ENCODE measurements at regions not wholly inside any gene's neighbourhood (a gene's known extent, or its start where the extent isn't known, plus 50 kb on each side); places are given as distances from the start of the nearest gene placed in this dataset.

GRCh38 chr6:156406688-156407087, 370.5 kb upstream of the ARID1B start:
- H3K4ac ChIP-seq (ENCODE audit: low read depth in 1 of 2, low read length in 2 of 2) = no peak overlapping the region
- no peak overlapping the region for H2BK5ac ChIP-seq (ENCODE audit: low read depth, low read length, poor library complexity, severe bottlenecking)
- H2BK12ac ChIP-seq (ENCODE audit: low read length in 2 of 2) = no peak overlapping the region
- no peak overlapping the region for H4K8ac ChIP-seq (ENCODE audit: low read length)
- no peak overlapping the region for H4K91ac ChIP-seq (ENCODE audit: low read length)
- H2AFZ ChIP-seq (ENCODE audit: low read depth, low read length) = no peak overlapping the region
- H3K36me3 ChIP-seq (ENCODE audit: control insufficient read depth in 1 of 2, insufficient read depth in 2 of 2, low read depth in 1 of 2, low read length in 2 of 2) = no peaks in the 10 kb centered on the region
- H3K79me1 ChIP-seq (replicated peaks; ENCODE audit: low read length, poor library complexity, severe bottlenecking) = no peaks in the 10 kb centered on the region
- H3K27ac ChIP-seq (ENCODE audit: low read length, poor library complexity, severe bottlenecking) = no peak overlapping the region
- peaks cover 4% of the 10 kb centered on the region for H3K9me3 ChIP-seq (ENCODE audit: control insufficient read depth, low read length)
- H3K27me3 ChIP-seq (ENCODE audit: control insufficient read depth in 1 of 2, insufficient read depth in 1 of 2, low read length in 2 of 2) = no peaks in the 10 kb centered on the region
- no peak overlapping the region for H3K18ac ChIP-seq (ENCODE audit: low read depth in 1 of 2, low read length in 2 of 2)
- H3K14ac ChIP-seq (ENCODE audit: low read length in 2 of 2) = no peak overlapping the region
- no peak overlapping the region for H2BK120ac ChIP-seq (ENCODE audit: low read depth, low read length)
- H3K23ac ChIP-seq (ENCODE audit: low read length in 2 of 2) = no peak overlapping the region
- no peak for DNase-seq
- H3K4me1 ChIP-seq (ENCODE audit: control insufficient read depth, insufficient read depth, low read depth, low read length) = peaks cover 1% of the 10 kb centered on the region
- H2BK15ac ChIP-seq (ENCODE audit: low read depth, poor library complexity, severe bottlenecking) = no peak overlapping the region
- no peak overlapping the region for H3K9ac ChIP-seq (ENCODE audit: low read length)
- no peak overlapping the region for H3K4me2 ChIP-seq (ENCODE audit: low read length, poor library complexity, severe bottlenecking)
- no peak overlapping the region for H2AK5ac ChIP-seq (ENCODE audit: low read length, severe bottlenecking)
- no peak overlapping the region for H3K4me3 ChIP-seq (ENCODE audit: insufficient read depth in 1 of 2, low read depth in 1 of 2, low read length in 2 of 2)
- WGBS = no CpG with 5 or more reads among the region's 2 CpGs

- WGBS = 85% methylated on average over 3 of the region's 3 CpGs
- H3K18ac ChIP-seq (ENCODE audit: low read depth in 1 of 2, low read length in 2 of 2) = no peak overlapping the region
- no peak overlapping the region for H2BK12ac ChIP-seq (ENCODE audit: low read length in 2 of 2)
- no peak overlapping the region for H3K4me3 ChIP-seq (ENCODE audit: insufficient read depth in 1 of 2, low read depth in 1 of 2, low read length in 2 of 2)
- H3K9ac ChIP-seq (ENCODE audit: low read length) = no peak overlapping the region
- no peak overlapping the region for H4K8ac ChIP-seq (ENCODE audit: low read length)
- H3K4me2 ChIP-seq (ENCODE audit: low read length, poor library complexity, severe bottlenecking) = no peak overlapping the region
- no peak overlapping the region for H3K4ac ChIP-seq (ENCODE audit: low read depth in 1 of 2, low read length in 2 of 2)
- H3K4me1 ChIP-seq (ENCODE audit: control insufficient read depth, insufficient read depth, low read depth, low read length) = peaks cover 1% of the 10 kb centered on the region
- no peak for DNase-seq
- no peak overlapping the region for H3K27ac ChIP-seq (ENCODE audit: low read length, poor library complexity, severe bottlenecking)
- H3K79me1 ChIP-seq (replicated peaks; ENCODE audit: low read length, poor library complexity, severe bottlenecking) = no peaks in the 10 kb centered on the region
- no peak overlapping the region for H2AFZ ChIP-seq (ENCODE audit: low read depth, low read length)
- no peak overlapping the region for H2BK5ac ChIP-seq (ENCODE audit: low read depth, low read length, poor library complexity, severe bottlenecking)
- no peak overlapping the region for H3K14ac ChIP-seq (ENCODE audit: low read length in 2 of 2)
- H3K23ac ChIP-seq (ENCODE audit: low read length in 2 of 2) = no peak overlapping the region
- H2AK5ac ChIP-seq (ENCODE audit: low read length, severe bottlenecking) = no peak overlapping the region
- peaks cover 4% of the 10 kb centered on the region for H3K9me3 ChIP-seq (ENCODE audit: control insufficient read depth, low read length)
- H3K27me3 ChIP-seq (ENCODE audit: control insufficient read depth in 1 of 2, insufficient read depth in 1 of 2, low read length in 2 of 2) = no peaks in the 10 kb centered on the region
- no peaks in the 10 kb centered on the region for H3K36me3 ChIP-seq (ENCODE audit: control insufficient read depth in 1 of 2, insufficient read depth in 2 of 2, low read depth in 1 of 2, low read length in 2 of 2)
- H2BK120ac ChIP-seq (ENCODE audit: low read depth, low read length) = no peak overlapping the region
- no peak overlapping the region for H2BK15ac ChIP-seq (ENCODE audit: low read depth, poor library complexity, severe bottlenecking)
- H4K91ac ChIP-seq (ENCODE audit: low read length) = no peak overlapping the region
These were observed 371.1 kb upstream of the ARID1B start for GRCh38 chr6:156406099-156406498.

- Histone ChIP-seq H3K27ac (ENCODE audit: low read length, poor library complexity, severe bottlenecking) (no peak overlapping the region), H3K4me3 (ENCODE audit: insufficient read depth in 1 of 2, low read depth in 1 of 2, low read length in 2 of 2) (no peak overlapping the region), H2BK5ac (ENCODE audit: low read depth, low read length, poor library complexity, severe bottlenecking) (no peak overlapping the region), H3K4me2 (ENCODE audit: low read length, poor library complexity, severe bottlenecking) (no peak overlapping the region), H3K14ac (ENCODE audit: low read length in 2 of 2) (no peak overlapping the region), H2AFZ (ENCODE audit: low read depth, low read length) (no peak overlapping the region), H2AK5ac (ENCODE audit: low read length, severe bottlenecking) (no peak overlapping the region), H3K4me1 (ENCODE audit: control insufficient read depth, insufficient read depth, low read depth, low read length) (peaks cover 1% of the 10 kb centered on the region), H3K23ac (ENCODE audit: low read length in 2 of 2) (no peak overlapping the region), H3K9ac (ENCODE audit: low read length) (no peak overlapping the region), H4K8ac (ENCODE audit: low read length) (no peak overlapping the region), H3K27me3 (ENCODE audit: control insufficient read depth in 1 of 2, insufficient read depth in 1 of 2, low read length in 2 of 2) (peaks cover 0 to 4% of the 10 kb centered on the region in 2 experiments), H3K9me3 (ENCODE audit: control insufficient read depth, low read length) (peaks cover 4% of the 10 kb centered on the region), H2BK120ac (ENCODE audit: low read depth, low read length) (no peak overlapping the region), H3K18ac (ENCODE audit: low read depth in 1 of 2, low read length in 2 of 2) (no peak overlapping the region), H3K79me1 (replicated peaks; ENCODE audit: low read length, poor library complexity, severe bottlenecking) (no peaks in the 10 kb centered on the region), H3K4ac (ENCODE audit: low read depth in 1 of 2, low read length in 2 of 2) (no peak overlapping the region), H2BK12ac (ENCODE audit: low read length in 2 of 2) (no peak overlapping the region), H3K36me3 (ENCODE audit: control insufficient read depth in 1 of 2, insufficient read depth in 2 of 2, low read depth in 1 of 2, low read length in 2 of 2) (no peaks in the 10 kb centered on the region), H4K91ac (ENCODE audit: low read length) (no peak overlapping the region), H2BK15ac (ENCODE audit: low read depth, poor library complexity, severe bottlenecking) (no peak overlapping the region)
- no peak for DNase-seq
These were observed 374.6 kb upstream of the ARID1B start for GRCh38 chr6:156402628-156403027.

- H2BK5ac ChIP-seq (ENCODE audit: low read depth, low read length, poor library complexity, severe bottlenecking) = no peak overlapping the region
- H3K27ac ChIP-seq (ENCODE audit: low read length, poor library complexity, severe bottlenecking) = no peak overlapping the region
- H2BK15ac ChIP-seq (ENCODE audit: low read depth, poor library complexity, severe bottlenecking) = no peak overlapping the region
- no peak overlapping the region for H3K18ac ChIP-seq (ENCODE audit: low read depth in 1 of 2, low read length in 2 of 2)
- no peak overlapping the region for H3K4me2 ChIP-seq (ENCODE audit: low read length, poor library complexity, severe bottlenecking)
- H4K8ac ChIP-seq (ENCODE audit: low read length) = no peak overlapping the region
- H4K91ac ChIP-seq (ENCODE audit: low read length) = no peak overlapping the region
- H3K36me3 ChIP-seq (ENCODE audit: control insufficient read depth in 1 of 2, insufficient read depth in 2 of 2, low read depth in 1 of 2, low read length in 2 of 2) = no peaks in the 10 kb centered on the region
- H3K9ac ChIP-seq (ENCODE audit: low read length) = no peak overlapping the region
- no peak for DNase-seq
- H2AK5ac ChIP-seq (ENCODE audit: low read length, severe bottlenecking) = no peak overlapping the region
- H3K4ac ChIP-seq (ENCODE audit: low read depth in 1 of 2, low read length in 2 of 2) = no peak overlapping the region
- H3K4me3 ChIP-seq (ENCODE audit: insufficient read depth in 1 of 2, low read depth in 1 of 2, low read length in 2 of 2) = no peak overlapping the region
- no peak overlapping the region for H3K23ac ChIP-seq (ENCODE audit: low read length in 2 of 2)
- no peak overlapping the region for H3K14ac ChIP-seq (ENCODE audit: low read length in 2 of 2)
- H3K4me1 ChIP-seq (ENCODE audit: control insufficient read depth, insufficient read depth, low read depth, low read length) = peaks cover 1% of the 10 kb centered on the region
- no peak overlapping the region for H2AFZ ChIP-seq (ENCODE audit: low read depth, low read length)
- H3K27me3 ChIP-seq (ENCODE audit: control insufficient read depth in 1 of 2, insufficient read depth in 1 of 2, low read length in 2 of 2) = peaks cover 0 to 4% of the 10 kb centered on the region in 2 experiments
- no peak overlapping the region for H2BK12ac ChIP-seq (ENCODE audit: low read length in 2 of 2)
- no peaks in the 10 kb centered on the region for H3K79me1 ChIP-seq (replicated peaks; ENCODE audit: low read length, poor library complexity, severe bottlenecking)
- peaks cover 4% of the 10 kb centered on the region for H3K9me3 ChIP-seq (ENCODE audit: control insufficient read depth, low read length)
- no peak overlapping the region for H2BK120ac ChIP-seq (ENCODE audit: low read depth, low read length)
- WGBS = no CpG with 5 or more reads among the region's 1 CpG
These were observed 375.0 kb upstream of the ARID1B start for GRCh38 chr6:156402227-156402626.
